ENCODE measurements at regions not wholly inside any gene's neighbourhood (a gene's known extent, or its start where the extent isn't known, plus 50 kb on each side); places are given as distances from the start of the nearest gene placed in this dataset.

- DNase-seq, result no peak
Measured at GRCh38 chr22:48099251-48099650, 1336.8 kb downstream of the TBC1D22A start.

- DNase-seq, result no peak
Measured at GRCh38 chr22:48098921-48099245, 1336.4 kb downstream of the TBC1D22A start.

GRCh38 chr22:48098243-48098920 lies 1335.9 kb downstream of the TBC1D22A start:
- no peak for DNase-seq

GRCh38 chr22:48097723-48098122 lies 1335.3 kb downstream of the TBC1D22A start:
- no peak for DNase-seq

GRCh38 chr22:48096851-48097665 lies 1334.6 kb downstream of the TBC1D22A start:
- DNase-seq, result no peak

- DNase-seq, result no peak
Measured at GRCh38 chr22:48096411-48096810, 1334.0 kb downstream of the TBC1D22A start.

GRCh38 chr22:48093981-48094380 lies 1331.5 kb downstream of the TBC1D22A start:
- no peak for DNase-seq

- no peak for DNase-seq
Measured at GRCh38 chr22:48092866-48093265, 1330.4 kb downstream of the TBC1D22A start.

- DNase-seq, result no peak
Measured at GRCh38 chr22:48091656-48092223, 1329.3 kb downstream of the TBC1D22A start.

- DNase-seq, result no peak
Measured at GRCh38 chr22:48091060-48091650, 1328.7 kb downstream of the TBC1D22A start.

GRCh38 chr22:48090332-48090672 lies 1327.9 kb downstream of the TBC1D22A start:
- DNase-seq, result no peak

GRCh38 chr22:48089601-48090331 lies 1327.3 kb downstream of the TBC1D22A start:
- peak in 8 of 51 donors; percentile 1 to 28 (median 14) for DNase-seq

GRCh38 chr22:48088926-48089536 lies 1326.6 kb downstream of the TBC1D22A start:
- DNase-seq, result no peak

- DNase-seq, result no peak
Measured at GRCh38 chr22:48088251-48088650, 1325.8 kb downstream of the TBC1D22A start.

- DNase-seq, result no peak
Measured at GRCh38 chr22:48085901-48086645, 1323.6 kb downstream of the TBC1D22A start.

GRCh38 chr22:48084729-48085050 lies 1322.2 kb downstream of the TBC1D22A start:
- DNase-seq, result no peak

GRCh38 chr22:48084041-48084728 lies 1321.7 kb downstream of the TBC1D22A start:
- no peak for DNase-seq

GRCh38 chr22:48083502-48083901 lies 1321.1 kb downstream of the TBC1D22A start:
- DNase-seq, result no peak

- DNase-seq, result no peak
Measured at GRCh38 chr22:48082284-48082683, 1319.8 kb downstream of the TBC1D22A start.

- no peak for DNase-seq
Measured at GRCh38 chr22:48081281-48081680, 1318.8 kb downstream of the TBC1D22A start.

Data from hypothalamus (tissue), 51 donors.